Activated naive CD8-positive, alpha-beta T cell treated with anti-CD3 and anti-CD28 coated beads, Interleukin-2, amount 50 U/mL, for 24 hours (primary cell): ENCODE measurements at regions not wholly inside any gene's neighbourhood (a gene's known extent, or its start where the extent isn't known, plus 50 kb on each side); places are given as distances from the start of the nearest gene placed in this dataset.
"Not testable (repeated sequence)": the region's sequence is repeated elsewhere in the genome, so short reads cannot be mapped to it uniquely, and the experiment has no call there.

Experiments used
- ATAC-seq: fragments of 150-1000 bp; cut with Tn5 transposase; one replicate; pipeline ENCODE4 v1.10.0; 2021
- DNase-seq: peaks from one replicate; pipeline ENCODE4 v3.0.0; 2021
- H3K27ac Mint-ChIP-seq: one replicate; pipeline ENCODE4 v1.8.0; 2021; ENCODE audit warnings: mild to moderate bottlenecking, mixed read lengths
- H3K27me3 Mint-ChIP-seq: one replicate; pipeline ENCODE4 v1.8.0; 2021; ENCODE audit warnings: mixed read lengths
- H3K36me3 Mint-ChIP-seq: one replicate; pipeline ENCODE4 v1.8.0; 2021; ENCODE audit warnings: low read depth, mixed read lengths
- H3K4me1 Mint-ChIP-seq: one replicate; pipeline ENCODE4 v1.8.0; 2021; ENCODE audit warnings: mixed read lengths
- H3K4me3 Mint-ChIP-seq: one replicate; pipeline ENCODE4 v1.8.0; 2021; ENCODE audit warnings: mild to moderate bottlenecking, moderate library complexity, mixed read lengths
- H3K9me3 Mint-ChIP-seq: one replicate; pipeline ENCODE4 v1.8.0; 2021; ENCODE audit warnings: mixed read lengths

GRCh38 chrY:8035653-8036052 is 1124.1 kb upstream of the AMELY start:
- H3K27ac Mint-ChIP-seq = no peak overlapping the region
- H3K9me3 Mint-ChIP-seq = no peaks in the 10 kb centered on the region
- no peaks in the 10 kb centered on the region for H3K27me3 Mint-ChIP-seq
- ATAC-seq (no peak), DNase-seq (no peak)
- H3K36me3 Mint-ChIP-seq = no peaks in the 10 kb centered on the region
- no peaks in the 10 kb centered on the region for H3K4me1 Mint-ChIP-seq
- H3K4me3 Mint-ChIP-seq = no peak overlapping the region

- H3K36me3 Mint-ChIP-seq = no peaks in the 10 kb centered on the region
- no peak for DNase-seq
These were observed 1123.1 kb upstream of the AMELY start for GRCh38 chrY:8034673-8035072.

DNA sequence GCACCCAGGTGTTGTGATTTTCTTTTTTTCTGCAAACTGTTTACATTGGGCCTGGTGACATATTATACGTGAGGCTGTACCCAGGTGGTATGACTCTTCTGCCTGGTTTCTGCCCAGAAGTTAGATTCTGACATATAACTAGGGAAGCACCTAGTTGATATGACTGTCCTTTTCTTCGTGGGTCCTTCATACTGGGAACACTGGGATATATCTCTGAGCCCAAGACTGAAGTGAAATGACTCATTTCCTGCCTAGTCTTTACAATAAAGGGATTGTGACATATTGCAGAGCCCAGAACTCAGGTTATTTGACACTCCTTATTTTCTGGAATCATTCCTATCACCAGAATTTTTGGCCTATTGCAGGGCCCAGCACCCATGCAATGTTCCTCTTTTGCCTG is 1121.6 kb upstream of the AMELY start:
- ATAC-seq = no peak
- H3K36me3 Mint-ChIP-seq = no peaks in the 10 kb centered on the region
- H3K4me1 Mint-ChIP-seq = no peaks in the 10 kb centered on the region
- no peak overlapping the region for H3K4me3 Mint-ChIP-seq
- H3K9me3 Mint-ChIP-seq = no peaks in the 10 kb centered on the region
- DNase-seq = no peak
- peaks cover 3% of the 10 kb centered on the region for H3K27me3 Mint-ChIP-seq
- H3K27ac Mint-ChIP-seq = no peak overlapping the region

More at GRCh38 chrY:8034673-8035072, 1123.1 kb upstream of the AMELY start:
- H3K4me3 Mint-ChIP-seq = no peak overlapping the region
- H3K9me3 Mint-ChIP-seq = no peaks in the 10 kb centered on the region
- H3K27ac Mint-ChIP-seq = no peak overlapping the region
- peaks cover 2% of the 10 kb centered on the region for H3K27me3 Mint-ChIP-seq
- no peak for ATAC-seq
- H3K4me1 Mint-ChIP-seq = no peaks in the 10 kb centered on the region

DNA sequence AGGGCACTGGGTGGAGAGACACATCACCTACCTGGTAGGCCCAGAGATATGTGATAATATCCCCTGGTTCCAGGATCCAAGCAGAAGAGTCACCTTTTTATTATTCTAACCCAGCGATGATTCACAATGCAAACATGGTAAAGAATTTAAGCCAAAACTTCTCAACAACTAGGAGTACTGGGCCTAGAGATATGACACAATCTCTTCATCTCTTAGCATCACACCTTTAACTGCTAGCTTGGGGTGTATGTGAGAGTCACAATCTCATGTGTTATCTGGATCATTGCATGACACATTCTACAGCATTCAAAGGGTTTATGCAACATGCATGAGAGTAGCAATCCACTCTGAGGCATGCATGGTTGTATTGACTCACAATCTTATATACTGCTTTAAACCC is 1109.0 kb upstream of the AMELY start:
- DNase-seq (no peak), ATAC-seq (no peak)
- Mint-ChIP-seq H3K27me3 (no peaks in the 10 kb centered on the region), H3K9me3 (no peaks in the 10 kb centered on the region), H3K27ac (no peak overlapping the region), H3K4me1 (no peaks in the 10 kb centered on the region), H3K36me3 (no peaks in the 10 kb centered on the region), H3K4me3 (no peak overlapping the region)

DNA sequence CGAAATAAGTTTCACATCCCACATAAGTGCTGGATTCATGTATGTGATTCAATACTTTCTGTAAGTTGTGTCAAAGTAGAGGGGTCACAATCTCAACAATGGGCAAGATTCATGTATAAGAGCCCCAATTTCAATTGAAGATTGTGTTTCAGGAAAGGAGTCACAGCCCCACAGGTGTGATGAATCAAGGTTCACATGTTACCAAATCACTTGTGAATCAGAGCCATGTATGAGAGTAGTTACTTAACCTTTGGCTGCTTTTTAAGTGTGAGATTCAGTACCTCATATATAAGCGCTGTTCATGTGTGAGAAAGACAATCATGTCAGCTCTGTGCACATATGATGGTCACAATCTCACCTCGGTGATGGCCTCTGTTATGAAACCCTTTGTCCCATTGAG is 1100.0 kb upstream of the AMELY start:
- no peak for ATAC-seq
- H3K4me3 Mint-ChIP-seq = no peak overlapping the region

DNA sequence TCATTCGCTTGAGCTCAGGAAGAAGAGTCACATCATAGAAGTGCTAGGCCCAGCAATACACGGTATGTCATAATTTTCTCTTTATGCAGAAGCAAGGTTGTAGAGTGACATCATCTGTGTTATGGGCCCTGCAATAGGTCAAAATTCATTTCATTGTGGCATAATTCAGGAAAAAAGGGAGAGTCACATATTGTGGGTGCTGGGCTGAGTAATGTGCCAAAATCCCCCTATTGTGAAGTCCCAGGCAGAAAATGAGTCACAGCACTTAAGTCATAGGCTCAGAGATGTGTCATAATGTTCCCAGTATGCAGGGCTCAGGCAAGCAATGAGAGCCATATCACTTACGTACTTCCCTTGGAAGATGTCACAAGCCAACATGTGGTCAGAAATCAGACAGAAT is 1092.6 kb upstream of the AMELY start:
- Mint-ChIP-seq H3K27ac (no peak overlapping the region), H3K4me3 (no peak overlapping the region), H3K27me3 (no peaks in the 10 kb centered on the region), H3K36me3 (no peaks in the 10 kb centered on the region), H3K4me1 (peaks cover 15% of the 10 kb centered on the region), H3K9me3 (peaks cover 4% of the 10 kb centered on the region)
- ATAC-seq (peak; percentile 88), DNase-seq (peak; percentile 1)

More for the DNA sequence above, 1100.0 kb upstream of the AMELY start:
- Mint-ChIP-seq H3K27ac (no peak overlapping the region), H3K4me1 (no peaks in the 10 kb centered on the region), H3K27me3 (no peaks in the 10 kb centered on the region), H3K36me3 (no peaks in the 10 kb centered on the region), H3K9me3 (no peaks in the 10 kb centered on the region)
- DNase-seq = no peak

- ATAC-seq = no peak
- no peaks in the 10 kb centered on the region for H3K27me3 Mint-ChIP-seq
- no peak overlapping the region for H3K4me3 Mint-ChIP-seq
These were observed 1085.2 kb upstream of the AMELY start for GRCh38 chrY:7996726-7997125.

GRCh38 chrY:7994781-7995180 is 1083.2 kb upstream of the AMELY start:
- not testable (repeated sequence) for H3K36me3 Mint-ChIP-seq, H3K27ac Mint-ChIP-seq, H3K27me3 Mint-ChIP-seq, H3K4me1 Mint-ChIP-seq, DNase-seq, ATAC-seq, H3K4me3 Mint-ChIP-seq
- peaks cover 17% of the 10 kb centered on the region for H3K9me3 Mint-ChIP-seq

More at GRCh38 chrY:7996726-7997125, 1085.2 kb upstream of the AMELY start:
- Mint-ChIP-seq H3K27ac (no peak overlapping the region), H3K36me3 (no peaks in the 10 kb centered on the region), H3K4me1 (no peaks in the 10 kb centered on the region), H3K9me3 (peaks cover 12% of the 10 kb centered on the region)
- DNase-seq = no peak

DNA sequence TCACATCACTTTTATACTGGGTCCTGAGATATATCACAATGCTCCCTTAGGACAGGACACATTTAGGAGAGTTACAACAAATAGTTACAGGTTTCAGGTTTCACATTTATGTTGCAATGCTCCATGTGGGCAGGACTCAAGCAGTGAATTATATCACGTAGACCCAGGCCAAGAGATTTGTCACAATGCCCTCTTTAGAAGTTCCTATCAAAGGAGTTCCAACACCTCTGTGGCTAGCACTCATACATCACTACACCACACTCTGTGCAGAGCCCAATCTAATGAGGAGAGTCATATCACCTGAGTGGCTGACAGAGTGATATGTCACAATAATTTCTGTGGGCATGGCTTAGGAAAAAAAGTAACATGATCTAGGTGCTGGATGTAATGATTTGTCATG is 1068.2 kb upstream of the AMELY start:
- H3K9me3 Mint-ChIP-seq = peaks cover 6% of the 10 kb centered on the region
- H3K4me3 Mint-ChIP-seq = no peak overlapping the region
- DNase-seq (no peak), ATAC-seq (no peak)
- H3K36me3 Mint-ChIP-seq = no peaks in the 10 kb centered on the region
- no peak overlapping the region for H3K27ac Mint-ChIP-seq
- H3K4me1 Mint-ChIP-seq = peaks cover 3% of the 10 kb centered on the region
- H3K27me3 Mint-ChIP-seq = no peaks in the 10 kb centered on the region

DNA sequence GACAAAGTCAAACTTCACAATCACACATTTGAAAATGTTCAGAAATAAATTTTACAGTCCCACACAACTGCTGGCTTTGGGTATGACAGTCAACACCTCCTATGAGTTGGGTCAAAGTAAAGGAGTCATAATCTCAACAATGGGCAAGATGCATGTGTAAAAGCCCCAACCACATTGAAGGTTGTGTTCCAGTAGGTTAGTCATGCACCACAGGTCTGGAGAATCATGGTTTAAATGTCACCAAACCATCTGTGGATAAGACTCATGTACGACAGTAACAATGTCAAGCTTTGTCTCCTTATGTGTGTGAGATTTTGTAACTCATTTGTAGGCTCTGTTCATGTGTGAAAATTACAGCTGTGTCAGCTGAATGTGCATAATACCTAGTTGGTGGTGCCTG is 1065.7 kb upstream of the AMELY start:
- DNase-seq (no peak), ATAC-seq (peak; percentile 49)
- peaks cover 6% of the 10 kb centered on the region for H3K9me3 Mint-ChIP-seq
- H3K4me3 Mint-ChIP-seq = no peak overlapping the region
- no peaks in the 10 kb centered on the region for H3K27me3 Mint-ChIP-seq
- no peak overlapping the region for H3K27ac Mint-ChIP-seq
- H3K36me3 Mint-ChIP-seq = no peaks in the 10 kb centered on the region
- peaks cover 3% of the 10 kb centered on the region for H3K4me1 Mint-ChIP-seq

DNA sequence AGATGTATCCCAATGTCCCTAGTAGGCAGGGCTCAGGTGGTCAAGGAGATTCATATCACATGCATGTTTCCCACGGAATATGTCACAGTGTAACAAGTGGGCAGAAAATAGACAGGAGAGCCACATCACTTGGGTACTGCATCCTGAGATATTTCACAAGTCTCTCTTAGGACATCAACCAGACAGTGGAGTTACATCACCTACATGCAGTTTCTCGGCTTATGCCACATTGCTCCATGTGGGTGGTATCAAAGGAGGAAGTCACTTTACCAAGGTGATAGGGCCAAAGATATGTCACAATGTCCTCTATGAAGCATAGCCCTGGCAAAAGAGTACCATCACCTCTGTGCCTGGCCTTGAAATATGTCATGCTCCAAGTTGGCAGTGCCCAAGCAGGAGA is 1056.7 kb upstream of the AMELY start:
- ATAC-seq (no peak), DNase-seq (no peak)
- no peaks in the 10 kb centered on the region for H3K27me3 Mint-ChIP-seq
- H3K27ac Mint-ChIP-seq = no peak overlapping the region
- H3K4me3 Mint-ChIP-seq = no peak overlapping the region
- H3K9me3 Mint-ChIP-seq = no peaks in the 10 kb centered on the region
- H3K36me3 Mint-ChIP-seq = no peaks in the 10 kb centered on the region
- H3K4me1 Mint-ChIP-seq = no peaks in the 10 kb centered on the region

- no peak for ATAC-seq
- Mint-ChIP-seq H3K4me3 (no peak overlapping the region), H3K4me1 (no peaks in the 10 kb centered on the region), H3K36me3 (no peaks in the 10 kb centered on the region), H3K9me3 (no peaks in the 10 kb centered on the region), H3K27ac (no peak overlapping the region), H3K27me3 (no peaks in the 10 kb centered on the region)
- no peak for DNase-seq
These were observed 1055.4 kb upstream of the AMELY start for GRCh38 chrY:7966916-7967315.

GRCh38 chrY:7963393-7963792 is 1051.8 kb upstream of the AMELY start:
- no peaks in the 10 kb centered on the region for H3K27me3 Mint-ChIP-seq
- H3K9me3 Mint-ChIP-seq = no peaks in the 10 kb centered on the region
- no peak overlapping the region for H3K27ac Mint-ChIP-seq
- DNase-seq (no peak), ATAC-seq (no peak)
- no peak overlapping the region for H3K4me3 Mint-ChIP-seq
- H3K36me3 Mint-ChIP-seq = no peaks in the 10 kb centered on the region
- H3K4me1 Mint-ChIP-seq = no peaks in the 10 kb centered on the region

DNA sequence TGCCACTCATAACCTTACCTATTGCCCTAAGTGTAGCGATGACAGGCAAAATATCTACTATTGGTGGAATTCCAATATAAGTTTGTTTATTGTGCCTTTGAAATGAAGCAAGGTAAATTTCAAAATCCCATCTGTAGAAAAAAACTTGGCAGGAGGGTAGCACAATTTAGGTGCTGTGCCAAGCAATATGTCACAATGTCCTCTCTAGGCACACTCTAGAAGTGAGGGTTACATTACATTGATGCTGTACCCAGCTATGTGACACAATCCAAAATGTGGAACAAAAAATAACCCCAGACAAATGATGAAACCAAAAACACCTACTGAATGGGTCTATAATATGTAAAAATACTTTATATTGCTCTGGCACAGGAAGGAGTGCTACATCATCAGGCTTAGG is 1050.8 kb upstream of the AMELY start:
- no peaks in the 10 kb centered on the region for H3K9me3 Mint-ChIP-seq
- DNase-seq (no peak), ATAC-seq (no peak)
- H3K27me3 Mint-ChIP-seq = no peaks in the 10 kb centered on the region
- H3K4me3 Mint-ChIP-seq = no peak overlapping the region
- no peaks in the 10 kb centered on the region for H3K4me1 Mint-ChIP-seq
- H3K36me3 Mint-ChIP-seq = no peaks in the 10 kb centered on the region
- no peak overlapping the region for H3K27ac Mint-ChIP-seq

DNA sequence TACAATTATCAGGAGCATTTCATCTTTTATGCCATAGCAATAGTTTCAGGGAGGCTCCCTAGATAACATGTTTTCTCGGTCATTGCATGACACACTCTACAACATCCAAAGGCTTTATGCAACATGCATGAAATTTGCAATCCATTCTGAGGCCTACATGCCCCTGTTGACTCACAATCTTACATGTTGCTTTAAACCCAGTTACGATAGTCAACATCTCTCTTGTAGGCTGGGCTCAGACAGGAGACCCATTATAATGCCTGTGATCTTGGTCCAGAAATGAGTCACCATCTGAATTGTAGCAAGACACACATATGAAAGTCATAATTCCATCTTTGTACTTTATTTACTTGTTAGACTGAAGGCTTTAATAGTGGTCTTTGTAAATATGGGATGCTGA is 1050.3 kb upstream of the AMELY start:
- Mint-ChIP-seq H3K4me1 (no peaks in the 10 kb centered on the region), H3K4me3 (no peak overlapping the region), H3K36me3 (no peaks in the 10 kb centered on the region), H3K27ac (no peak overlapping the region), H3K9me3 (no peaks in the 10 kb centered on the region), H3K27me3 (no peaks in the 10 kb centered on the region)
- no peak for DNase-seq
- ATAC-seq = no peak

GRCh38 chrY:7957773-7958172 is 1046.2 kb upstream of the AMELY start:
- Mint-ChIP-seq H3K27me3 (no peaks in the 10 kb centered on the region), H3K27ac (no peak overlapping the region), H3K4me3 (no peak overlapping the region), H3K36me3 (no peaks in the 10 kb centered on the region), H3K4me1 (no peaks in the 10 kb centered on the region), H3K9me3 (no peaks in the 10 kb centered on the region)
- DNase-seq (no peak), ATAC-seq (no peak)
